Activated CD4-positive, alpha-beta memory T cell treated with anti-CD3 and anti-CD28 coated beads, Interleukin-2, amount 10 ng/mL, durations not matched to agents 7 days and 5 days (primary cell): ENCODE measurements at regions not wholly inside any gene's neighbourhood (a gene's known extent, or its start where the extent isn't known, plus 50 kb on each side); places are given as distances from the start of the nearest gene placed in this dataset.

Source experiments
- CTCF ChIA-PET: fragments of 350-600 bp; sonication (Branson Sonifier 250); formaldehyde crosslinking; loops from one replicate; lab custom pipeline; 2021; ENCODE audit warnings: antibody characterized with exemption, inconsistent platforms; lab: Charles Lee
- POLR2A ChIA-PET: fragments of 350-600 bp; sonication (Branson Sonifier 250); formaldehyde crosslinking; loops from one replicate; lab custom pipeline; 2021; ENCODE audit warnings: antibody characterized with exemption; lab: Charles Lee
- DNase-seq: peaks from one replicate; pipeline ENCODE4 v3.0.0-alpha.2; 2020
- H3K27ac Mint-ChIP-seq: one replicate; pipeline ENCODE4 v1.8.0; 2021; ENCODE audit warnings: mild to moderate bottlenecking, mixed read lengths
- H3K27me3 Mint-ChIP-seq: one replicate; pipeline ENCODE4 v1.8.0; 2021; ENCODE audit warnings: mixed read lengths
- H3K36me3 Mint-ChIP-seq: one replicate; pipeline ENCODE4 v1.8.0; 2021; ENCODE audit warnings: low read depth, mixed read lengths
- H3K4me1 Mint-ChIP-seq: one replicate; pipeline ENCODE4 v1.8.0; 2021; ENCODE audit warnings: mixed read lengths
- H3K4me3 Mint-ChIP-seq: one replicate; pipeline ENCODE4 v1.8.0; 2021; ENCODE audit warnings: mild to moderate bottlenecking, mixed read lengths
- H3K9me3 Mint-ChIP-seq: one replicate; pipeline ENCODE4 v1.8.0; 2021; ENCODE audit warnings: mixed read lengths

GRCh38 chr4:171759274-171759673 lies 53.9 kb upstream of the GALNTL6 start:
- DNase-seq: no peak
- no peak overlapping the region for H3K27ac Mint-ChIP-seq
- ChIA-PET CTCF (no interaction called here), POLR2A (no interaction called here)
- no peaks in the 10 kb centered on the region for H3K4me1 Mint-ChIP-seq
- H3K9me3 Mint-ChIP-seq: peaks cover 11% of the 10 kb centered on the region
- no peak overlapping the region for H3K4me3 Mint-ChIP-seq
- H3K36me3 Mint-ChIP-seq: no peaks in the 10 kb centered on the region
- no peaks in the 10 kb centered on the region for H3K27me3 Mint-ChIP-seq

- no peaks in the 10 kb centered on the region for H3K27me3 Mint-ChIP-seq
- H3K4me1 Mint-ChIP-seq: no peaks in the 10 kb centered on the region
- no peak overlapping the region for H3K4me3 Mint-ChIP-seq
- ChIA-PET POLR2A (no interaction called here), CTCF (no interaction called here)
- no peak overlapping the region for H3K27ac Mint-ChIP-seq
- no peak for DNase-seq
- H3K36me3 Mint-ChIP-seq: no peaks in the 10 kb centered on the region
- peaks cover 5% of the 10 kb centered on the region for H3K9me3 Mint-ChIP-seq
These were observed 61.7 kb upstream of the GALNTL6 start for GRCh38 chr4:171751538-171751937.

- peaks cover 5% of the 10 kb centered on the region for H3K9me3 Mint-ChIP-seq
- no peak for DNase-seq
These were observed 66.8 kb upstream of the GALNTL6 start for GRCh38 chr4:171746418-171746817.

GRCh38 chr4:171742436-171742835 lies 70.8 kb upstream of the GALNTL6 start:
- CTCF ChIA-PET: no interaction called here
- no peak overlapping the region for H3K4me3 Mint-ChIP-seq
- POLR2A ChIA-PET: no interaction called here
- H3K27me3 Mint-ChIP-seq: no peaks in the 10 kb centered on the region
- no peak overlapping the region for H3K27ac Mint-ChIP-seq
- no peaks in the 10 kb centered on the region for H3K36me3 Mint-ChIP-seq
- no peak for DNase-seq
- peaks cover 4% of the 10 kb centered on the region for H3K9me3 Mint-ChIP-seq
- no peaks in the 10 kb centered on the region for H3K4me1 Mint-ChIP-seq

More at GRCh38 chr4:171746418-171746817, 66.8 kb upstream of the GALNTL6 start:
- Mint-ChIP-seq H3K27me3 (no peaks in the 10 kb centered on the region), H3K4me3 (no peak overlapping the region), H3K4me1 (no peaks in the 10 kb centered on the region), H3K27ac (no peak overlapping the region), H3K36me3 (no peaks in the 10 kb centered on the region)
- ChIA-PET CTCF (no interaction called here), POLR2A (no interaction called here)

GRCh38 chr4:171727185-171727584 lies 86.0 kb upstream of the GALNTL6 start:
- Mint-ChIP-seq H3K4me3 (no peak overlapping the region), H3K27me3 (no peaks in the 10 kb centered on the region), H3K4me1 (no peaks in the 10 kb centered on the region), H3K27ac (no peak overlapping the region), H3K36me3 (no peaks in the 10 kb centered on the region), H3K9me3 (peaks cover 15% of the 10 kb centered on the region)
- DNase-seq: no peak
- CTCF ChIA-PET: no interaction called here
- POLR2A ChIA-PET: no interaction called here

GRCh38 chr4:171721937-171722336 lies 91.3 kb upstream of the GALNTL6 start:
- POLR2A ChIA-PET: no interaction called here

GRCh38 chr4:171719691-171720090 lies 93.5 kb upstream of the GALNTL6 start:
- ChIA-PET POLR2A (no interaction called here), CTCF (no interaction called here)
- peaks cover 5% of the 10 kb centered on the region for H3K9me3 Mint-ChIP-seq
- H3K4me3 Mint-ChIP-seq: no peak overlapping the region
- no peaks in the 10 kb centered on the region for H3K27me3 Mint-ChIP-seq
- H3K27ac Mint-ChIP-seq: no peak overlapping the region
- H3K4me1 Mint-ChIP-seq: no peaks in the 10 kb centered on the region
- no peak for DNase-seq
- H3K36me3 Mint-ChIP-seq: no peaks in the 10 kb centered on the region

More at GRCh38 chr4:171721937-171722336, 91.3 kb upstream of the GALNTL6 start:
- H3K9me3 Mint-ChIP-seq: peaks cover 8% of the 10 kb centered on the region
- H3K27me3 Mint-ChIP-seq: no peaks in the 10 kb centered on the region
- H3K36me3 Mint-ChIP-seq: no peaks in the 10 kb centered on the region
- no peaks in the 10 kb centered on the region for H3K4me1 Mint-ChIP-seq
- CTCF ChIA-PET: no interaction called here
- no peak overlapping the region for H3K4me3 Mint-ChIP-seq
- DNase-seq: no peak
- H3K27ac Mint-ChIP-seq: no peak overlapping the region

- H3K36me3 Mint-ChIP-seq: no peaks in the 10 kb centered on the region
- no peaks in the 10 kb centered on the region for H3K4me1 Mint-ChIP-seq
- no peak for DNase-seq
- no peak overlapping the region for H3K27ac Mint-ChIP-seq
- POLR2A ChIA-PET: no interaction called here
- peaks cover 5% of the 10 kb centered on the region for H3K9me3 Mint-ChIP-seq
- no peaks in the 10 kb centered on the region for H3K27me3 Mint-ChIP-seq
- H3K4me3 Mint-ChIP-seq: no peak overlapping the region
- CTCF ChIA-PET: no interaction called here
These were observed 94.5 kb upstream of the GALNTL6 start for GRCh38 chr4:171718665-171719064.

- DNase-seq: no peak
- CTCF ChIA-PET: no interaction called here
- H3K4me3 Mint-ChIP-seq: no peak overlapping the region
- no peak overlapping the region for H3K27ac Mint-ChIP-seq
- H3K36me3 Mint-ChIP-seq: no peaks in the 10 kb centered on the region
- peaks cover 5% of the 10 kb centered on the region for H3K9me3 Mint-ChIP-seq
- H3K27me3 Mint-ChIP-seq: no peaks in the 10 kb centered on the region
- H3K4me1 Mint-ChIP-seq: no peaks in the 10 kb centered on the region
- POLR2A ChIA-PET: no interaction called here
These were observed 95.1 kb upstream of the GALNTL6 start for GRCh38 chr4:171718069-171718468.

GRCh38 chr4:171717231-171717741 lies 95.9 kb upstream of the GALNTL6 start:
- Mint-ChIP-seq H3K4me1 (no peaks in the 10 kb centered on the region), H3K4me3 (no peak overlapping the region), H3K27me3 (no peaks in the 10 kb centered on the region), H3K9me3 (peaks cover 5% of the 10 kb centered on the region), H3K36me3 (no peaks in the 10 kb centered on the region), H3K27ac (no peak overlapping the region)
- DNase-seq: no peak
- CTCF ChIA-PET: no interaction called here
- POLR2A ChIA-PET: no interaction called here

- POLR2A ChIA-PET: no interaction called here
- CTCF ChIA-PET: no interaction called here
- no peak for DNase-seq
- Mint-ChIP-seq H3K4me1 (no peaks in the 10 kb centered on the region), H3K4me3 (no peak overlapping the region), H3K27me3 (no peaks in the 10 kb centered on the region), H3K9me3 (peaks cover 2% of the 10 kb centered on the region), H3K27ac (no peak overlapping the region), H3K36me3 (no peaks in the 10 kb centered on the region)
These were observed 97.2 kb upstream of the GALNTL6 start for GRCh38 chr4:171715973-171716372.

- no peaks in the 10 kb centered on the region for H3K9me3 Mint-ChIP-seq
- H3K4me1 Mint-ChIP-seq: no peaks in the 10 kb centered on the region
- no peak for DNase-seq
These were observed 98.3 kb upstream of the GALNTL6 start for GRCh38 chr4:171714791-171715454.

GRCh38 chr4:171710743-171711142 lies 102.5 kb upstream of the GALNTL6 start:
- no peaks in the 10 kb centered on the region for H3K4me1 Mint-ChIP-seq
- H3K27me3 Mint-ChIP-seq: no peaks in the 10 kb centered on the region
- ChIA-PET CTCF (no interaction called here), POLR2A (no interaction called here)
- H3K36me3 Mint-ChIP-seq: no peaks in the 10 kb centered on the region
- H3K9me3 Mint-ChIP-seq: no peaks in the 10 kb centered on the region
- no peak for DNase-seq
- H3K27ac Mint-ChIP-seq: no peak overlapping the region
- H3K4me3 Mint-ChIP-seq: no peak overlapping the region

More at GRCh38 chr4:171714791-171715454, 98.3 kb upstream of the GALNTL6 start:
- H3K36me3 Mint-ChIP-seq: no peaks in the 10 kb centered on the region
- H3K27me3 Mint-ChIP-seq: no peaks in the 10 kb centered on the region
- H3K27ac Mint-ChIP-seq: no peak overlapping the region
- POLR2A ChIA-PET: no interaction called here
- CTCF ChIA-PET: no interaction called here
- H3K4me3 Mint-ChIP-seq: no peak overlapping the region

- Mint-ChIP-seq H3K4me3 (no peak overlapping the region), H3K4me1 (no peaks in the 10 kb centered on the region), H3K9me3 (no peaks in the 10 kb centered on the region), H3K36me3 (no peaks in the 10 kb centered on the region), H3K27ac (no peak overlapping the region), H3K27me3 (no peaks in the 10 kb centered on the region)
- ChIA-PET CTCF (no interaction called here), POLR2A (no interaction called here)
- DNase-seq: no peak
These were observed 136.5 kb upstream of the GALNTL6 start for GRCh38 chr4:171676555-171677215.
